ENCODE measurements at regions not wholly inside any gene's neighbourhood (a gene's known extent, or its start where the extent isn't known, plus 50 kb on each side); places are given as distances from the start of the nearest gene placed in this dataset.

- no peak for DNase-seq (ENCODE audit: low read depth in 2 of 2)
- H3K4me3 ChIP-seq (replicated peaks in 1 of 2; ENCODE audit: low read depth in 2 of 2, low read length in 2 of 2): no peak overlapping the region
- TF ChIP-seq, protein P1, sequence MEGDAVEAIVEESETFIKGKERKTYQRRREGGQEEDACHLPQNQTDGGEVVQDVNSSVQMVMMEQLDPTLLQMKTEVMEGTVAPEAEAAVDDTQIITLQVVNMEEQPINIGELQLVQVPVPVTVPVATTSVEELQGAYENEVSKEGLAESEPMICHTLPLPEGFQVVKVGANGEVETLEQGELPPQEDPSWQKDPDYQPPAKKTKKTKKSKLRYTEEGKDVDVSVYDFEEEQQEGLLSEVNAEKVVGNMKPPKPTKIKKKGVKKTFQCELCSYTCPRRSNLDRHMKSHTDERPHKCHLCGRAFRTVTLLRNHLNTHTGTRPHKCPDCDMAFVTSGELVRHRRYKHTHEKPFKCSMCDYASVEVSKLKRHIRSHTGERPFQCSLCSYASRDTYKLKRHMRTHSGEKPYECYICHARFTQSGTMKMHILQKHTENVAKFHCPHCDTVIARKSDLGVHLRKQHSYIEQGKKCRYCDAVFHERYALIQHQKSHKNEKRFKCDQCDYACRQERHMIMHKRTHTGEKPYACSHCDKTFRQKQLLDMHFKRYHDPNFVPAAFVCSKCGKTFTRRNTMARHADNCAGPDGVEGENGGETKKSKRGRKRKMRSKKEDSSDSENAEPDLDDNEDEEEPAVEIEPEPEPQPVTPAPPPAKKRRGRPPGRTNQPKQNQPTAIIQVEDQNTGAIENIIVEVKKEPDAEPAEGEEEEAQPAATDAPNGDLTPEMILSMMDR (IDR thresholded peaks at IDR 0.05; ENCODE audit: low read depth, low read length): no peak
Measured at GRCh38 chr10:128475686-128476367, 349.6 kb upstream of the MKI67 start.

- TF ChIP-seq, protein P1 (IDR thresholded peaks at IDR 0.05; ENCODE audit: low read depth, low read length): no peak
- no peak for DNase-seq (ENCODE audit: low read depth in 2 of 2)
- no peak overlapping the region for H3K4me3 ChIP-seq (replicated peaks in 1 of 2; ENCODE audit: low read depth in 2 of 2, low read length in 2 of 2)
Measured at GRCh38 chr10:128476368-128476725, 350.1 kb upstream of the MKI67 start.

GRCh38 chr10:128476845-128477244 lies 350.6 kb upstream of the MKI67 start:
- no peak for DNase-seq (ENCODE audit: low read depth in 2 of 2)
- TF ChIP-seq, protein P1 (IDR thresholded peaks at IDR 0.05; ENCODE audit: low read depth, low read length): no peak
- H3K4me3 ChIP-seq (replicated peaks in 1 of 2; ENCODE audit: low read depth in 2 of 2, low read length in 2 of 2): no peak overlapping the region

GRCh38 chr10:128480601-128481000 lies 354.4 kb upstream of the MKI67 start:
- TF ChIP-seq, protein P1 (IDR thresholded peaks at IDR 0.05; ENCODE audit: low read depth, low read length): no peak
- DNase-seq (ENCODE audit: low read depth in 2 of 2): no peak
- no peak overlapping the region for H3K4me3 ChIP-seq (replicated peaks in 1 of 2; ENCODE audit: low read depth in 2 of 2, low read length in 2 of 2)

DNA sequence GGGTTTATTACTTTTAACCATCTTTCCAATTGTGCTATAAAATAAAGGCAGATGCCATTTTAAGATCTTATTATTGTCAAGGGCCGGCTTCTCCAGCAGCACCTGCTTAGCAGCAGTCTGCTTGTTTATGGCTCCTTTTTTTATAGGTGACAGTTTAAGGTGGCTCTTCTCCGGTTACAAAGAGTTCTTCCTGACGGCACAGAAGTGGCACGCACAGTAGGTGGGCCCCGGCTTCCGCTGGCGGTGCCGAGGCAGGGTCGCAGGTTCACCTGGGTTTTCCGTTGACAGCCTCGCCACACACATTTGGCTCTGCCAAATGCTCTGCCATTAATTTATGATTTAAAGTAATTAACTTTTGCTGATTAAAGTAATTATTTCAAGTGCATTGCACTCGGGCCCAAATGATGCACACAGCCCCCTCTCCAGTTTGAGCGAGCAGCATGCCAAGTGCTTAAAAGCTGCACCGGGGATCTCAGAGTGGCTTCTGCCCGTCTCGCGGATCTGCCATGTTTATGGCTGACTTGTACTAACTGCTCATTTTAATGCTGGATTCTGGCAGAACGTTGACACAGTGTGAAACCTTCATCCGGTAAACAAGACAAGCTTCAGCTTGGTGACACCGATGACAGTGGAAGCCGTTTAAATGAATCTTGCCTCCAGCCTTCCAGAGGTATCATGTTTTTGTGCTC lies 355.1 kb upstream of the MKI67 start:
- TF ChIP-seq, protein P1 (IDR thresholded peaks at IDR 0.05; ENCODE audit: low read depth, low read length): no peak
- no peak overlapping the region for H3K4me3 ChIP-seq (replicated peaks in 1 of 2; ENCODE audit: low read depth in 2 of 2, low read length in 2 of 2)
- no peak for DNase-seq (ENCODE audit: low read depth in 2 of 2)

- TF ChIP-seq, protein P1 (IDR thresholded peaks at IDR 0.05; ENCODE audit: low read depth, low read length): no peak
- no peak for DNase-seq (ENCODE audit: low read depth in 2 of 2)
- H3K4me3 ChIP-seq (replicated peaks in 1 of 2; ENCODE audit: low read depth in 2 of 2, low read length in 2 of 2): no peak overlapping the region
Measured at GRCh38 chr10:128482052-128482451, 355.8 kb upstream of the MKI67 start.
